GM23248 (cell line): ENCODE measurements at regions not wholly inside any gene's neighbourhood (a gene's known extent, or its start where the extent isn't known, plus 50 kb on each side); places are given as distances from the start of the nearest gene placed in this dataset.

Source experiments
- EZH2 ChIP-seq: fragments of 200-600 bp; sonication (generic); IDR thresholded peaks from 2 replicates; pipeline ENCODE4 v1.6.1; 2018; ENCODE audit warnings: antibody characterized with exemption, mild to moderate bottlenecking; ENCODE audit not compliant: insufficient read depth, poor library complexity, severe bottlenecking
- EZH2phosphoT487 ChIP-seq: fragments of 200-600 bp; sonication (generic); IDR thresholded peaks from 2 replicates; pipeline ENCODE4 v1.6.1; 2018; ENCODE audit warnings: antibody characterized with exemption, moderate library complexity, mild to moderate bottlenecking, low read depth; ENCODE audit not compliant: insufficient read depth

- no peak for TF ChIP-seq EZH2
- TF ChIP-seq EZH2phosphoT487, result no peak
Observed at GRCh38 chr4:156628858-156629257, 342.7 kb downstream of the PDGFC start.
